Glomerular endothelial cell (primary cell): ENCODE measurements at regions not wholly inside any gene's neighbourhood (a gene's known extent, or its start where the extent isn't known, plus 50 kb on each side); places are given as distances from the start of the nearest gene placed in this dataset.

Experiments
- DNase-seq: peaks from one replicate; pipeline ENCODE4 v3.0.0-alpha.2; 2011; ENCODE audit warnings: low read depth, low spot score; ENCODE audit errors: extremely low read depth

GRCh38 chr14:101115652-101116051 lies 212.1 kb upstream of the RTL1 start:
- DNase-seq: no peak

- DNase-seq: no peak
Observed at GRCh38 chr14:101116065-101116464, 212.5 kb upstream of the RTL1 start.

- DNase-seq: no peak
Observed at GRCh38 chr14:101116486-101117130, 213.1 kb upstream of the RTL1 start.

- no peak for DNase-seq
Observed at GRCh38 chr14:101117543-101117942, 214.0 kb upstream of the RTL1 start.

DNA sequence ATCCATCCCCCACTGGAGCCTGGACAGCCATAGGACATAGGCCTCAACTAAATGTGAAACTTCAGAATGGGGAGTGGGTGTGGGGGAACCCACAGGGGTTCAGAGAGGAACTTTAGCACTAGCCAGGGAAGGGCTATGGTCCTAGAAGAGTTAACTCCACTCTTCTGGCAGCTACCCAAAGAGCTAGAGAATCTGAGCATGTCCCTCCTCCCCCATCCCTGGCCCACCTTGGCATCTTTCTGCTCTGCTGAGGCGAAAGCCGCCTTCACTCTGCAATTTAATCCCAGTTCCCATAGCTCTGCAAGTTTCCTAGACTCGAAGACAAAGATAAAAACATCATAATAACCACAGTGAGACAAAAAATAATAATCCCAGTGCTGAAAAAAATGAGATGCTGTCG lies 214.7 kb upstream of the RTL1 start:
- no peak for DNase-seq

GRCh38 chr14:101118746-101119591 lies 215.4 kb upstream of the RTL1 start:
- no peak for DNase-seq

GRCh38 chr14:101119830-101120571 lies 216.5 kb upstream of the RTL1 start:
- DNase-seq: no peak

DNA sequence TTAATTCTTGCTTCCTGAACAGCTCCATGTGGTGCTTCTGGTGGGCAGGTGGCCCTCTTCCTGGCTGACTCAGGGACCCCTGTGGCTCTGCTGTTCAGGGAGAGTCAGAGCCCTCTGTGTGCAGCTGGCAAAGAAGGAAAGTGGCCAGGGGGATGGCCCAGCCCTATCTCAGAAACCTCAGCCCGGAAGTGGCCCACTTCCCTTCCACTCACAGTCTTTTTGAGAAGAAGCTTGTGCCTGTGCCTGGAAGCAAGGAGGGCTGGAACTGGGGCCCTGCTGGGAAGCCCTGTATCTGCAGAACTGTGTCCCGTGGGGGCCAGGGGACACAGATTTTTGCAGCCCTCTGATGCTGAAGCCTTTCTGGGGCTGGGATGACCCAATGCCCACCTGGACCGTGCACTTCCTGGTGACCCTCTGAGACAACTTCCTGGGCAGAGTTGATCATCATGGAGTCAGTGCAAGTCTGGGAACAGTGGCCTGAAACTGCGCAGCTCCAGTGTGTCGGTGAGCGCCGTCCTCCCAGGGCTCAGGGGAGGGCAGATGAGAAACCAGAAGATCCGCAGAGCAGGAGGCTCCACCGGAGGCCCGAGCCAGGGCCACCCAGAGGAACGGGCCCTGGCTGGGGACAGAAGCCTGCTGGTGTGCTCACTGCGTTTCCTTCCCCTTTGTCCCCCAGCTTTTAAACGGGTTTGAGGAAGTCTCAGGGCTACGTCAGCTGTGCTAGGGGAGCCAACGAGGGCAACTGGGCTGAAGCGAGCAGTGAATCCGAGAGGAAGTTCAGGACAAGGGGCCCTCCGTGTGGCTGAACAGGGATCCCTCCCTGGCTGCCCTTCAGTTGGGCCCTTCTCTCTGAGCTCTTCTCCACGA lies 217.4 kb upstream of the RTL1 start:
- DNase-seq: no peak

- DNase-seq: no peak
Observed at GRCh38 chr14:101121508-101122139, 218.1 kb upstream of the RTL1 start.

GRCh38 chr14:101122237-101123141 lies 219.0 kb upstream of the RTL1 start:
- no peak for DNase-seq

DNA sequence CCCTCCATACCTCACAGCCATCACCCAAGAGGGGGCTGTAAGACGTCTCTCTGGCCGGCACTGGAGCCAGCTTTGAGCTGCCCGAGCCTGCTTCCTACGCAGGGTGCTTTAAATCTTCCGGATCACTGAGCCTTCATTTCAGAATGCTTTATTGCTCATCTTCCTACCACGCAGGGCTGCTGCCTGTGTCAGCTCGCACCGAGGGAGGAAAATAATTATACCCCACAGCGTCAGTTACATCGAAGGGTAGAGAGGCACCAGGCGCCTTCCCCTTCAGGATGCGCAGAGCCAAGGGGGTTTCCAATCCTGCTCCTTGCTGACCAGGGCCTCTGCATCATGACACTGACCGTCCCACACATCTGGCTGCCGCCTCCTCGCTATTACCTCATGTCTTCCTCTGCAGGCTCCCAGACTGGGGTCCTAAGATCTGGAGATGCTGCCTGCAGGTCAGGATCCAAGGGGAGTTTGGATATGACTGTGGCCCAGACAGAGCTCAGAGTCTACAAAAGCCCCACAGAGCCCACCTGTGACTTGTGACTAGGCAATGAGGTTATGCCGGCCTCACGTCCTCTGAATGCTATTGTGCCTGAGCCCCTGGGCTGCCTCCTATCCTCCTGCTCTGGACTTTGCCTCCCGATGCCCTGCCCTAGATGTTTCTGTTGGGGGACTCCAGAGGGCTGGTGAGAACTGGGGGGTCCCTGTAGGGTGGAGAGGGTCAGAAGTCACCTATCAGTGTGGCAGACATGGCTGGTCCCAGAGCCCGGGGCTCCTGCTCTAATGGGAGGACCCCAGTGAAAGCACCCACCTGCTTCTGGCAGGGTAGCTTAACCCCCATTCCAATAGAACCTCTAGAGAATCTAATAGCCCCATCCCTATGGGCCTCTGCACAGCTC lies 220.3 kb upstream of the RTL1 start:
- no peak for DNase-seq

GRCh38 chr14:101124815-101125214 lies 221.3 kb upstream of the RTL1 start:
- DNase-seq: no peak

GRCh38 chr14:101125313-101125712 lies 221.8 kb upstream of the RTL1 start:
- no peak for DNase-seq

DNA sequence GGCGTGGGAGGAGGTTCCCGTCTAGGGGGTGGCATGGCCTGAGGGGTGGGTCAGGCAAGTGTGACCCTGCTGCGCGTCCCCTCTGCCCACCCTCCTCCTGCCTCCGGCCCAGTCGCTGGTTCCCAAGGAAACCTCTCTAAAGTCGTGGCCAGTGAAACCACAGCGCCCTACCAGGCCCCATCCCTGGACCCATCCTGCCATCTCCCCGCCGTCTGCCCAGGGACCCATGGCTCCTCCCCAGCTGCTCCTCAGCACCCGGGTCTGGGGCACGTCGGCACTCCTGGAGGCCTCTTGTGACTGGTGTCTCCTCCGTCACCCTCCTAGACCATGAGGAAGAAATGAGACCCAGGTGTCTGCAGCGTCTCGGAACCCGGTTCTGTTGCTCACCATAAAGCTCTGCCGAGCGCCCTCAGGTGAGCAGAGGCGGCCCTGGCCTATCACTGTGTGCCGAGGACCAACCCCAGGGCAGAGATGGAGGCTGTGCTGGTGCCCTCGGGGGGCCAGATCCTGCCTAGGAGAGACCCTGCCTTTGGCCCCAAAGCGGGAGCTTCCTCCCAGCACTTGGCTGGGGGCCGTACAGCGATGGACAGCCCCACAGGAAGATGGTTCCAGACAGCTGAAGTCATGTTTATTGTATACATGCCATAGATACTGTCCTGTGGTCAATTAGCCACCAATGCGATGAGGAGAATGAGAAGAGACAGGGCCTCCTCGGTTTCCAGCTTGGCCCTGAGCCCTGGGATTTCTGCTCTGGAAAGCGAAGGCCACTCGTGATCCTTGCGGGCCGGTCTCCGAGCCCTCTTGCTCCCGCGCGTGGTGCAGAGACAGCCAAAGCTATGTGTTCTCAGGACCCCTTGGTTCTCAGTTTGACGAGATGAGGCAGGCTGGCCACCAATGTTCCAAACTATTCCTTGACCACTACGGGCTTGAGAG lies 222.5 kb upstream of the RTL1 start:
- no peak for DNase-seq

GRCh38 chr14:101126731-101127130 lies 223.2 kb upstream of the RTL1 start:
- DNase-seq: no peak

GRCh38 chr14:101127224-101127623 lies 223.7 kb upstream of the RTL1 start:
- DNase-seq: no peak
